Left lung (tissue), 4 donors: ENCODE measurements at regions not wholly inside any gene's neighbourhood (a gene's known extent, or its start where the extent isn't known, plus 50 kb on each side); places are given as distances from the start of the nearest gene placed in this dataset.

ENCODE experiments used
- ATAC-seq: fragments of 200-7000 bp; cut with Tn5 transposase; one replicate; pipeline ENCODE4 v1.9.1; 2020; ENCODE audit warnings: moderate library complexity
- DNase-seq, 4 donors: peaks; one replicate each; pipeline ENCODE4 v3.0.0-alpha.2; 2013 to 2020
- H3K27ac ChIP-seq, 2 donors: fragments of 200-600 bp; sonication (generic) in 1 of 2; one replicate each; pipeline versions ENCODE4 v1.5.0 to v1.8.0; 2020 to 2021
- H3K27me3 ChIP-seq, 2 donors: fragments of 200-600 bp; sonication (generic) in 1 of 2; one replicate each; pipeline versions ENCODE4 v1.5.0 to v1.8.0; 2020 to 2021
- H3K36me3 ChIP-seq, 2 donors: fragments of 200-600 bp; sonication (generic) in 1 of 2; one replicate each; pipeline versions ENCODE4 v1.5.0 to v1.8.0; 2020 to 2021
- H3K4me1 ChIP-seq, 2 donors: fragments of 200-600 bp; one replicate each; pipeline ENCODE4 v1.8.0; 2021
- H3K4me3 ChIP-seq, 2 donors: fragments of 200-600 bp; sonication (generic) in 1 of 2; one replicate each; pipeline versions ENCODE4 v1.5.0 to v1.8.0; 2020 to 2021; ENCODE audit warnings: mild to moderate bottlenecking in 1 of 2
- H3K9me3 ChIP-seq, 2 donors: fragments of 200-600 bp; sonication (generic) in 1 of 2; one replicate each; pipeline versions ENCODE4 v1.5.0 to v1.8.0; 2020 to 2021
- intact Hi-C, 2 donors: fragments of 100-400 bp; cut with DNase I; formaldehyde crosslinking; loops; one replicate each; pipeline versions ENCODE4 v1.11.2 to v1.14.2; 2022
- TF ChIP-seq, protein P1 (sequence below), 2 donors: fragments of 200-600 bp; sonication (generic) in 1 of 2; IDR thresholded peaks; one replicate each; pipeline versions ENCODE4 v1.5.0 to v1.8.0; 2021; ENCODE audit warnings: antibody characterized with exemption in 2 of 2
- donor health status: DM: no; HTN: yes; CAD: no.
- donor health status: DM: no; HTN: no; CAD: no.

DNA sequence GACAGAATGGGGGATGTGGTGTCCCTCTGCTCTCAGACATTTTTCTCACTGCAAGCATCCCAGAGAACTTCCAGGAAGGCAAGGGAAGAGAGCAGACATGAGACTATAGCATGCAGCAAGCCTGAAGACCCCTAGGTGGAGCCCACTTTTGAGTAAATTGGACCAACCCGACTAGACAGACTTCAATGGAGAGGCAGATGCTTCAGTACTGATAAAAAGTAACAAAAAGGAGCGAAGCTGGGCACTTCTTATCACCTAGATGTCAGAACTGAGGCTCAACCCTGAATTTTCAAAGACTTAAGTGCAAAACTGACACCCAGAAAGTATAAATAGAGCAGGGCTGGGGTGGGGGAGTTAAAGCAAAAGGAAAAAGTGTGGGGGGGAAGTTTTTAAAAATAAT is 130.8 kb downstream of the PMP22 start:
- Histone ChIP-seq H3K27ac (no peak overlapping the region), H3K27me3 (no peaks in the 10 kb centered on the region), H3K9me3 (no peaks in the 10 kb centered on the region), H3K4me1 (no peaks in the 10 kb centered on the region), H3K4me3 (no peak overlapping the region), H3K36me3 (no peaks in the 10 kb centered on the region)
- DNase-seq (no peak), ATAC-seq (no peak)
- intact Hi-C loops, result no loop called here
- TF ChIP-seq, protein P1, sequence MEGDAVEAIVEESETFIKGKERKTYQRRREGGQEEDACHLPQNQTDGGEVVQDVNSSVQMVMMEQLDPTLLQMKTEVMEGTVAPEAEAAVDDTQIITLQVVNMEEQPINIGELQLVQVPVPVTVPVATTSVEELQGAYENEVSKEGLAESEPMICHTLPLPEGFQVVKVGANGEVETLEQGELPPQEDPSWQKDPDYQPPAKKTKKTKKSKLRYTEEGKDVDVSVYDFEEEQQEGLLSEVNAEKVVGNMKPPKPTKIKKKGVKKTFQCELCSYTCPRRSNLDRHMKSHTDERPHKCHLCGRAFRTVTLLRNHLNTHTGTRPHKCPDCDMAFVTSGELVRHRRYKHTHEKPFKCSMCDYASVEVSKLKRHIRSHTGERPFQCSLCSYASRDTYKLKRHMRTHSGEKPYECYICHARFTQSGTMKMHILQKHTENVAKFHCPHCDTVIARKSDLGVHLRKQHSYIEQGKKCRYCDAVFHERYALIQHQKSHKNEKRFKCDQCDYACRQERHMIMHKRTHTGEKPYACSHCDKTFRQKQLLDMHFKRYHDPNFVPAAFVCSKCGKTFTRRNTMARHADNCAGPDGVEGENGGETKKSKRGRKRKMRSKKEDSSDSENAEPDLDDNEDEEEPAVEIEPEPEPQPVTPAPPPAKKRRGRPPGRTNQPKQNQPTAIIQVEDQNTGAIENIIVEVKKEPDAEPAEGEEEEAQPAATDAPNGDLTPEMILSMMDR (IDR thresholded peaks at IDR 0.05), result no peak

DNA sequence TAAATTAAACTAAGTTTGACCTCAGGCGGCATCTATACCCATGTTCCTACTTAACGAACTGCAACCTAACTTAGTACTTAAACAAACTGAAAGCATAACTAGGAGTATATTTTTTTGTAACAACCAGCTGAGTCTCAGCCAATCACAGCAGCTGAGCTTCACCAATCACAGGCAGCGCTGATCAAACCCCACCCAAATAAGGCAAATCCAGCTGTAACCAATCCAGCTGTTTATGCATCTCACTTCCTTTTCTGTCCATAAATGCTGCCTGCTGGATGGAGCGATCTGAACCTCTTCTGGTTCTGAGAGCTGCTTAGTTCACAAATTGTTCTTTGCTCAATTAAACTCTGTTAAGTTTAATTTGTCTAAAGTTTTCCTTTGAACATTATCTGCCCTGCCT is 131.3 kb downstream of the PMP22 start:
- TF ChIP-seq, protein P1 (IDR thresholded peaks at IDR 0.05), result no peak
- intact Hi-C loops, result no loop called here
- Histone ChIP-seq H3K9me3 (no peaks in the 10 kb centered on the region), H3K27ac (no peak overlapping the region), H3K36me3 (no peaks in the 10 kb centered on the region), H3K4me3 (no peak overlapping the region), H3K4me1 (no peaks in the 10 kb centered on the region), H3K27me3 (no peaks in the 10 kb centered on the region)
- ATAC-seq (no peak), DNase-seq (no peak)

DNA sequence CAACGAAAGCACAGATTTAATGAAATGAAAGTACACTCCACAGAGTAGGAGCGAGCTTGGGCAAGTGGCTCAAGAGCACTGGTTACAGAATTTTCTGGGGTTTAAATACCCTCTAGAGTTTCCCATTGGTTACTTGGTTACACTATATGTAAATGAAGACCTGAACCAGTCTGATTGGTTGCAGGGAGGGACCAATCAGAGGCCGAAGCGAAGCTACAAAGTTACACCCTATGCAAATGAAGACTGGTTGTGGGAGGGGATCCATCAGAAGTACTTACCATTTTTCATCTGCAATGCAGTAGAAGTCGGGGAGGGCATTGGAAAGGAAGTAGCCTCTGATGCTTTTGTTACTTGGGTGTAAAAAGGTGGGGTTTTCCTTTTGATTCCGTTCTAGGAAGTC is 132.0 kb downstream of the PMP22 start:
- Histone ChIP-seq H3K4me3 (no peak overlapping the region), H3K9me3 (no peaks in the 10 kb centered on the region), H3K4me1 (no peaks in the 10 kb centered on the region), H3K27ac (no peak overlapping the region), H3K27me3 (no peaks in the 10 kb centered on the region), H3K36me3 (no peaks in the 10 kb centered on the region)
- intact Hi-C loops, result no loop called here
- TF ChIP-seq, protein P1 (IDR thresholded peaks at IDR 0.05), result no peak
- no peak for DNase-seq
- ATAC-seq, result no peak

DNA sequence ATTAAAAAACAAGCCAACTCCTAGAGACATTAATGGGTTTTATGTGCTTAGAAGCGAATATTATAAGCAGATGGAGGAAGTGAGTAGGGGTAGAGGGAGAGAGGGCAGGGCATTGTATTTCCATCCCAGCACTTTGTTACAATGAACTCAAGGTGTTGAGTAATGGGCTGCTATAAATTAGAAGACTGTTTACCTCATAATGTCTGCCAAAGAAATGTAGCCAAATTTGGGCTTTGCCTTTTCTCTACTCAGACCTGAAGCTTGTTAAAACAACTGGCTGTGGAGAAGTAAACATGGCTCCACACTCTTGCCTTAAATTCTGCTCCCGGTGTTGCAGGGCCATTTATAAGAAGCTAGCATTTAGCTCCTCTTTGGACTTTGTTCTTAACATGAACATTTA is 134.7 kb downstream of the PMP22 start:
- Histone ChIP-seq H3K27me3 (no peaks in the 10 kb centered on the region), H3K4me1 (no peaks in the 10 kb centered on the region), H3K36me3 (no peaks in the 10 kb centered on the region), H3K4me3 (no peak overlapping the region), H3K9me3 (no peaks in the 10 kb centered on the region), H3K27ac (no peak overlapping the region)
- intact Hi-C loops, result no loop called here
- TF ChIP-seq, protein P1 (IDR thresholded peaks at IDR 0.05), result no peak
- ATAC-seq (no peak), DNase-seq (no peak)

DNA sequence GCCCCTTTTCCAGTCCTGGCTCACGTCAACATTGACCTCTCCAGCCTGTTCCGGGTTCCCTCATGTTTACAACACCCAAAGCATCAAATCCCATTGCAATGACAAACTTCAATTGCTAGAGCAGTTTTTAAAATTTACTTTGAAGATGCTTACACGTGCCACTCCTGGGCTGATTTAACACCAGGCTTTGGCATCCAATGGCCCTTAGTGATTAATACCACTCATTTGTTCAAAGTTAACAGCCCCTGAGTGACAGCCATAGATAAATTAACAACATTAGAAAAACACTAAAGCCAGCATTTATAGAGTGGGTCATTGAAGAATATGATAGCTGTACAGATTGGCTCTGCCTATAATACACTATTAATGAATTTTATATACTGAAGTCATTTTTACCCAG is 135.1 kb downstream of the PMP22 start:
- no peak for ATAC-seq

More for the DNA sequence above, 135.1 kb downstream of the PMP22 start:
- TF ChIP-seq, protein P1 (IDR thresholded peaks at IDR 0.05), result no peak
- H3K27ac ChIP-seq, result no peak overlapping the region
- H3K4me3 ChIP-seq, result no peak overlapping the region
- intact Hi-C loops, result no loop called here
- no peak for DNase-seq
- no peaks in the 10 kb centered on the region for H3K9me3 ChIP-seq
- no peaks in the 10 kb centered on the region for H3K27me3 ChIP-seq
- H3K4me1 ChIP-seq, result no peaks in the 10 kb centered on the region
- H3K36me3 ChIP-seq, result no peaks in the 10 kb centered on the region
